ENCODE measurements at regions not wholly inside any gene's neighbourhood (a gene's known extent, or its start where the extent isn't known, plus 50 kb on each side); places are given as distances from the start of the nearest gene placed in this dataset.

DNA sequence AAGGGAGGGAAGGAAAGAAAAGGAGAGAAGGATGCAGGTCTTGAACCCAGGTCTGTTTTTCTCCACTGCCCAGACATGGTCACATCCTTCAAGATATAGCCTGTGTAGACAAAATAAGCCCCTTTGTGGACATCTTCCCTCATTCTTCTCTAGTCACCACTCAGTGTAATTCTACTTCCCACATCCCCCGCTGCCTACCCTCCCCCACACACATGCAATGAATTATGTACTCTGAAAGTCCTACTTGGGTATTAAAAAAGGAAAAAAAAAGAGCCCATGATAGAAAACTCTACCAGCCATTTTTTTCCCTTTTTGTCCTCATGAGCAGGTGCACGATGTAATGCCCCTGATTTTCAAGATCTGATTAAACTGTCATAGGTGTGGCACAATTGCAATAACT lies 346.0 kb downstream of the MN1 start:
- no peaks in the 10 kb centered on the region for H3K4me1 Mint-ChIP-seq (ENCODE audit: low read depth)
- ATAC-seq (replicated peaks in 1 of 2) = no peak

GRCh38 chr22:27456696-27457503 lies 344.7 kb downstream of the MN1 start:
- Mint-ChIP-seq H3K27ac (no peak overlapping the region), H3K4me3 (no peak overlapping the region), H3K4me1 (ENCODE audit: low read depth) (no peaks in the 10 kb centered on the region), H3K36me3 (ENCODE audit: insufficient read depth in 2 of 2) (no peaks in the 10 kb centered on the region), H3K27me3 (ENCODE audit: low read depth) (peaks cover 4% of the 10 kb centered on the region), H3K9me3 (peaks cover 0 to 3% of the 10 kb centered on the region in 2 donors)
- DNase-seq (no peak), ATAC-seq (replicated peaks in 1 of 2) (no peak)

More for the DNA sequence above, 346.0 kb downstream of the MN1 start:
- H3K36me3 Mint-ChIP-seq (ENCODE audit: insufficient read depth in 2 of 2) = no peaks in the 10 kb centered on the region
- H3K9me3 Mint-ChIP-seq = peaks cover 4 to 6% of the 10 kb centered on the region in 2 donors
- no peak for DNase-seq
- H3K4me3 Mint-ChIP-seq = no peak overlapping the region
- no peaks in the 10 kb centered on the region for H3K27me3 Mint-ChIP-seq (ENCODE audit: low read depth)
- no peak overlapping the region for H3K27ac Mint-ChIP-seq

- Mint-ChIP-seq H3K9me3 (no peaks in the 10 kb centered on the region), H3K36me3 (ENCODE audit: insufficient read depth in 2 of 2) (no peaks in the 10 kb centered on the region), H3K27me3 (ENCODE audit: low read depth) (peaks cover 7% of the 10 kb centered on the region), H3K27ac (no peak overlapping the region), H3K4me3 (no peak overlapping the region), H3K4me1 (ENCODE audit: low read depth) (no peaks in the 10 kb centered on the region)
- no peak for DNase-seq
- ATAC-seq (replicated peaks in 1 of 2) = no peak
Observed at GRCh38 chr22:27459999-27460398, 341.6 kb downstream of the MN1 start.

- Mint-ChIP-seq H3K4me3 (no peak overlapping the region), H3K4me1 (ENCODE audit: low read depth) (no peaks in the 10 kb centered on the region), H3K36me3 (ENCODE audit: insufficient read depth in 2 of 2) (no peaks in the 10 kb centered on the region), H3K9me3 (no peaks in the 10 kb centered on the region), H3K27ac (no peak overlapping the region), H3K27me3 (ENCODE audit: low read depth) (peaks cover 7% of the 10 kb centered on the region)
- no peak for ATAC-seq (replicated peaks in 1 of 2)
- DNase-seq = no peak
Observed at GRCh38 chr22:27460591-27461347, 340.8 kb downstream of the MN1 start.

- Mint-ChIP-seq H3K9me3 (no peaks in the 10 kb centered on the region), H3K27me3 (ENCODE audit: low read depth) (peaks cover 7% of the 10 kb centered on the region), H3K27ac (no peak overlapping the region), H3K4me1 (ENCODE audit: low read depth) (no peaks in the 10 kb centered on the region), H3K4me3 (no peak overlapping the region), H3K36me3 (ENCODE audit: insufficient read depth in 2 of 2) (no peaks in the 10 kb centered on the region)
- DNase-seq (no peak), ATAC-seq (replicated peaks in 1 of 2) (no peak)
Observed at GRCh38 chr22:27461470-27461869, 340.1 kb downstream of the MN1 start.

- no peak overlapping the region for H3K27ac Mint-ChIP-seq
- no peak overlapping the region for H3K4me3 Mint-ChIP-seq
- ATAC-seq (replicated peaks in 1 of 2) = no peak
- H3K36me3 Mint-ChIP-seq (ENCODE audit: insufficient read depth in 2 of 2) = no peaks in the 10 kb centered on the region
- no peak for DNase-seq
- no peaks in the 10 kb centered on the region for H3K4me1 Mint-ChIP-seq (ENCODE audit: low read depth)
- peaks cover 7% of the 10 kb centered on the region for H3K27me3 Mint-ChIP-seq (ENCODE audit: low read depth)
- H3K9me3 Mint-ChIP-seq = no peaks in the 10 kb centered on the region
Observed at GRCh38 chr22:27462190-27462589, 339.4 kb downstream of the MN1 start.

GRCh38 chr22:27463121-27463660 lies 338.4 kb downstream of the MN1 start:
- Mint-ChIP-seq H3K36me3 (ENCODE audit: insufficient read depth in 2 of 2) (no peaks in the 10 kb centered on the region), H3K27ac (no peak overlapping the region), H3K27me3 (ENCODE audit: low read depth) (peaks cover 7% of the 10 kb centered on the region), H3K9me3 (no peaks in the 10 kb centered on the region), H3K4me1 (ENCODE audit: low read depth) (no peaks in the 10 kb centered on the region), H3K4me3 (no peak overlapping the region)
- ATAC-seq (replicated peaks in 1 of 2) (no peak), DNase-seq (no peak)

- Mint-ChIP-seq H3K27me3 (ENCODE audit: low read depth) (peaks cover 7% of the 10 kb centered on the region), H3K4me1 (ENCODE audit: low read depth) (no peaks in the 10 kb centered on the region), H3K27ac (no peak overlapping the region), H3K9me3 (no peaks in the 10 kb centered on the region), H3K4me3 (no peak overlapping the region), H3K36me3 (ENCODE audit: insufficient read depth in 2 of 2) (no peaks in the 10 kb centered on the region)
- no peak for ATAC-seq (replicated peaks in 1 of 2)
- DNase-seq = no peak
Observed at GRCh38 chr22:27466229-27466628, 335.3 kb downstream of the MN1 start.

- no peak for ATAC-seq (replicated peaks in 1 of 2)
- Mint-ChIP-seq H3K4me1 (ENCODE audit: low read depth) (no peaks in the 10 kb centered on the region), H3K9me3 (no peaks in the 10 kb centered on the region), H3K27ac (no peak overlapping the region), H3K4me3 (no peak overlapping the region), H3K27me3 (ENCODE audit: low read depth) (peaks cover 3% of the 10 kb centered on the region), H3K36me3 (ENCODE audit: insufficient read depth in 2 of 2) (no peaks in the 10 kb centered on the region)
- DNase-seq = no peak
Observed at GRCh38 chr22:27466778-27467438, 334.6 kb downstream of the MN1 start.

- no peak overlapping the region for H3K27ac Mint-ChIP-seq
- no peaks in the 10 kb centered on the region for H3K27me3 Mint-ChIP-seq (ENCODE audit: low read depth)
- no peaks in the 10 kb centered on the region for H3K36me3 Mint-ChIP-seq (ENCODE audit: insufficient read depth in 2 of 2)
- H3K4me1 Mint-ChIP-seq (ENCODE audit: low read depth) = no peaks in the 10 kb centered on the region
- DNase-seq = no peak
- no peak for ATAC-seq (replicated peaks in 1 of 2)
- H3K9me3 Mint-ChIP-seq = no peaks in the 10 kb centered on the region
- no peak overlapping the region for H3K4me3 Mint-ChIP-seq
Observed at GRCh38 chr22:27467711-27468110, 333.8 kb downstream of the MN1 start.

GRCh38 chr22:27468712-27469111 lies 332.8 kb downstream of the MN1 start:
- H3K36me3 Mint-ChIP-seq (ENCODE audit: insufficient read depth in 2 of 2) = no peaks in the 10 kb centered on the region
- no peak overlapping the region for H3K4me3 Mint-ChIP-seq
- H3K4me1 Mint-ChIP-seq (ENCODE audit: low read depth) = no peaks in the 10 kb centered on the region

DNA sequence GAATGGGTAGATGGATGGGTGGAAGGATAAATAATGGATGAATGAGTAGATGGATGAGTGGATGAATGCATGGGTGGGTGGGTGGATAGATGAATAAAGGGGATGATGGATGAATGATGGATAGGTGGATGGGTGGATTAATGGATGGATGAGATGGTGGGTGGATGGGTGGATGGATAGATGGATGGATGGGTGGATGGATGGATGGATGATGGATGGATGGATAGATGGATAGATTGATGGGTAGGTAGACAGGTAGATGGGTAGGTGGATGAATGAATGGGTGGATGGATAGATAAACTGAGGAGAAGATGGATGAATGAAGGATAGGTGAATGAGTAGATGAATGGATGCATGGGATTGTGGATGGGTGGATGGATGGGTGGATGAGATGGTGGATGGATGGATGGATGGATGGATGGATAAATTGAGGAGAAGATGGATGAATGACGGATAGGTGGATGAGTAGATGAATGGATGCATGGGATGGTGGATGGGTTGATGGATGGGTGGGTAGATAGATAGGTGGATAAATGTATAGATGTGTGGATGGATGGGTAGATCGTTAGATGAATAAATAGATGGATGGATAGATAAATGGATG lies 331.3 kb downstream of the MN1 start:
- no peaks in the 10 kb centered on the region for H3K9me3 Mint-ChIP-seq
- no peak overlapping the region for H3K27ac Mint-ChIP-seq
- no peaks in the 10 kb centered on the region for H3K4me1 Mint-ChIP-seq (ENCODE audit: low read depth)
- no peaks in the 10 kb centered on the region for H3K36me3 Mint-ChIP-seq (ENCODE audit: insufficient read depth in 2 of 2)
- DNase-seq (no peak), ATAC-seq (replicated peaks in 1 of 2) (no peak)
- H3K27me3 Mint-ChIP-seq (ENCODE audit: low read depth) = no peaks in the 10 kb centered on the region
- no peak overlapping the region for H3K4me3 Mint-ChIP-seq

More at GRCh38 chr22:27468712-27469111, 332.8 kb downstream of the MN1 start:
- DNase-seq = no peak
- ATAC-seq (replicated peaks in 1 of 2) = no peak
- Mint-ChIP-seq H3K27me3 (ENCODE audit: low read depth) (no peaks in the 10 kb centered on the region), H3K9me3 (no peaks in the 10 kb centered on the region), H3K27ac (no peak overlapping the region)

- Mint-ChIP-seq H3K9me3 (no peaks in the 10 kb centered on the region), H3K4me1 (ENCODE audit: low read depth) (no peaks in the 10 kb centered on the region), H3K27me3 (ENCODE audit: low read depth) (no peaks in the 10 kb centered on the region)
Observed at GRCh38 chr22:27472975-27473374, 328.6 kb downstream of the MN1 start.

More at GRCh38 chr22:27472975-27473374, 328.6 kb downstream of the MN1 start:
- no peak overlapping the region for H3K27ac Mint-ChIP-seq
- no peaks in the 10 kb centered on the region for H3K36me3 Mint-ChIP-seq (ENCODE audit: insufficient read depth in 2 of 2)
- DNase-seq (no peak), ATAC-seq (replicated peaks in 1 of 2) (no peak)
- H3K4me3 Mint-ChIP-seq = no peak overlapping the region
